GM12878 (cell line): ENCODE measurements at regions not wholly inside any gene's neighbourhood (a gene's known extent, or its start where the extent isn't known, plus 50 kb on each side); places are given as distances from the start of the nearest gene placed in this dataset.

Source experiments
- ATAC-seq: fragments of 200-7000 bp; cut with Tn5 transposase; 3 replicates; pipeline ENCODE4 v1.9.1; 2020; ENCODE audit warnings: mild to moderate bottlenecking, moderate library complexity
- BruUV-seq: library from RNA; stranded (reverse); fragments of 400-500 nt; replicated peaks from 2 replicates; lab custom pipeline; 2021; lab: Mats Ljungman, UMichigan
- CTCF ChIA-PET: fragments of 300-600 bp; sonication (Branson Sonifier 250); formaldehyde crosslinking; extraction: SDS; loops from one replicate; lab custom pipeline; 2021; ENCODE audit warnings: inconsistent platforms; lab: Yijun Ruan, JAX
- POLR2A ChIA-PET: fragments of 350-600 bp; formaldehyde crosslinking; extraction: SDS; loops from one replicate; lab custom pipeline; 2021; ENCODE audit warnings: inconsistent platforms; lab: Charles Lee
- RAD21 ChIA-PET: fragments of 300-600 bp; sonication (Branson Sonifier 250); formaldehyde crosslinking; loops from one replicate; lab custom pipeline; 2023; ENCODE audit warnings: antibody characterized with exemption; ENCODE audit not compliant: unreplicated experiment; lab: Charles Lee
- SMC1A ChIA-PET: fragments of 300-600 bp; sonication (Branson Sonifier 250); formaldehyde crosslinking; loops from one replicate; lab custom pipeline; 2023; ENCODE audit not compliant: unreplicated experiment, uncharacterized antibody; lab: Charles Lee
- DNase-seq: peaks from one replicate; pipeline ENCODE4 v3.0.0-alpha.2; 2011; ENCODE audit warnings: low read depth, low spot score
- FAIRE-seq: peaks from 3 replicates; lab custom pipeline; 2011; peaks lifted over from hg19 to GRCh38; lab: Jason Lieb, UNC
- H2AFZ ChIP-seq: 2 replicates; pipeline ENCODE4 v1.6.0; 2011; ENCODE audit warnings: low read depth, low read length, control low read depth; ENCODE audit not compliant: control insufficient read depth
- H3K27ac ChIP-seq: 2 replicates; pipeline ENCODE4 v1.5.1; 2011; ENCODE audit warnings: control low read depth; ENCODE audit not compliant: control insufficient read depth, insufficient read depth
- H3K27me3 ChIP-seq, 2 experiments: replicated peaks in 1 of 2; 2 replicates each; pipeline versions ENCODE4 v1.6.0 to v1.6.1; 2011; ENCODE audit warnings: low read length in 1 of 2; ENCODE audit not compliant: control insufficient read depth in 2 of 2, insufficient read depth in 2 of 2
- H3K36me3 ChIP-seq, 2 experiments: 2 replicates each; pipeline ENCODE4 v1.5.1; 2011; ENCODE audit warnings: low read length in 1 of 2; ENCODE audit not compliant: control insufficient read depth in 2 of 2, insufficient read depth in 2 of 2
- H3K4me1 ChIP-seq: 2 replicates; pipeline ENCODE4 v1.6.1; 2011; ENCODE audit warnings: mild to moderate bottlenecking, low read length, moderate library complexity, mixed read lengths; ENCODE audit not compliant: control insufficient read depth, insufficient read depth
- H3K4me2 ChIP-seq: 2 replicates; pipeline ENCODE4 v1.6.0; 2011; ENCODE audit warnings: control low read depth; ENCODE audit not compliant: control insufficient read depth, insufficient read depth
- H3K4me3 ChIP-seq: fragments of 200-600 bp; sonication (generic); 2 replicates; pipeline ENCODE4 v1.5.1; 2016
- H3K79me2 ChIP-seq: 2 replicates; pipeline ENCODE4 v1.6.0; 2011; ENCODE audit warnings: low read length; ENCODE audit not compliant: control insufficient read depth, insufficient read depth
- H3K9ac ChIP-seq: 2 replicates; pipeline ENCODE4 v1.8.0; 2011; ENCODE audit warnings: low read length, control low read depth, mixed read lengths; ENCODE audit not compliant: control insufficient read depth, insufficient read depth
- H3K9me3 ChIP-seq: replicated peaks from 3 replicates; pipeline ENCODE4 v1.5.1; 2011; ENCODE audit warnings: mild to moderate bottlenecking, low read length; ENCODE audit not compliant: control insufficient read depth, insufficient read depth
- H4K20me1 ChIP-seq: 2 replicates; pipeline ENCODE4 v1.6.0; 2011; ENCODE audit not compliant: control insufficient read depth, insufficient read depth
- BHLHE40 ChIP-seq, 2 experiments: fragments of 450-650 bp in 1 of 2; IDR thresholded peaks; 2 replicates each; pipeline ENCODE4 v1.6.1; 2011 to 2017; ENCODE audit warnings: low read depth in 2 of 2, borderline replicate concordance in 1 of 2, improper control_type of control experiment in 1 of 2, low read length in 1 of 2, mild to moderate bottlenecking in 1 of 2
- CUX1 ChIP-seq: IDR thresholded peaks from 2 replicates; pipeline ENCODE4 v1.6.1; 2012; ENCODE audit warnings: improper control_type of control experiment, low read depth, low read length; ENCODE audit not compliant: insufficient replicate concordance
- FOXM1 ChIP-seq: IDR thresholded peaks from 2 replicates; pipeline ENCODE4 v1.6.1; 2012; ENCODE audit warnings: low read depth, mild to moderate bottlenecking, inconsistent platforms, low read length, moderate library complexity
- GATAD2B ChIP-seq: fragments of 450-650 bp; conservative IDR thresholded peaks from 2 replicates; pipeline ENCODE4 v1.6.1; 2017; ENCODE audit warnings: low read depth, mild to moderate bottlenecking, moderate library complexity
- MTA2 ChIP-seq: fragments of 450-650 bp; IDR thresholded peaks from 2 replicates; pipeline ENCODE4 v1.6.1; 2016; ENCODE audit warnings: low read depth, mild to moderate bottlenecking, moderate library complexity
- MYC ChIP-seq: IDR thresholded peaks from 2 replicates; pipeline ENCODE4 v1.6.1; 2011; ENCODE audit warnings: mild to moderate bottlenecking, low read length, moderate library complexity, inconsistent platforms; ENCODE audit not compliant: insufficient read depth, insufficient replicate concordance, insufficient read length, severe bottlenecking
- NBN ChIP-seq: fragments of 450-650 bp; IDR thresholded peaks from 2 replicates; pipeline ENCODE4 v1.6.1; 2016
- SMAD5 ChIP-seq: IDR thresholded peaks from 2 replicates; pipeline ENCODE4 v1.6.1; 2016; ENCODE audit warnings: antibody characterized with exemption, low read depth
- SREBF1 ChIP-seq: IDR thresholded peaks from 2 replicates; pipeline ENCODE4 v1.6.1; 2012; ENCODE audit warnings: mild to moderate bottlenecking, low read length
- YBX1 ChIP-seq: fragments of 450-650 bp; IDR thresholded peaks from 2 replicates; pipeline ENCODE4 v1.6.1; 2016; ENCODE audit warnings: antibody characterized with exemption
- YY1 ChIP-seq: IDR thresholded peaks from 2 replicates; pipeline ENCODE4 v1.6.1; 2011; ENCODE audit warnings: low read depth, mild to moderate bottlenecking, low read length
- WGBS: methylation state at CpG from one replicate; pipeline ENCODE4 v1.1.6; 2016; ENCODE audit warnings: low lambda C conversion rate; ENCODE audit not compliant: insufficient replicate concordance, insufficient coverage; ENCODE audit errors: missing lambda C conversion rate; 5-methylcytosine and 5-hydroxymethylcytosine counted together
- in situ Hi-C: fragments of 300-500 bp; cut with MboI; formaldehyde crosslinking; loops from 9 replicates; pipeline ENCODE4 v1.14.3; 2018; ENCODE audit warnings: mixed read lengths
- intact Hi-C: fragments of 100-400 bp; cut with micrococcal nuclease; formaldehyde crosslinking; loops from one replicate; pipeline ENCODE4 v1.14.2; 2022; ENCODE audit not compliant: unreplicated experiment
- TF ChIP-seq, protein P1 (sequence below): IDR thresholded peaks from 2 replicates; pipeline ENCODE4 v1.6.1; 2012; ENCODE audit warnings: mild to moderate bottlenecking, low read depth, low read length
- TF ChIP-seq, protein P2 (sequence below): fragments of 450-650 bp; IDR thresholded peaks from 2 replicates; pipeline ENCODE4 v1.6.1; 2017; ENCODE audit warnings: mild to moderate bottlenecking, moderate library complexity

- no peaks in the 10 kb centered on the region for H3K27me3 ChIP-seq
- H3K4me1 ChIP-seq, result no peaks in the 10 kb centered on the region
- H3K27ac ChIP-seq, result no peak overlapping the region
- intact Hi-C loops, result no loop called here
- H3K4me3 ChIP-seq, result no peak overlapping the region
- no TSS peak for BruUV-seq
- H3K36me3 ChIP-seq, result no peaks in the 10 kb centered on the region
- CTCF ChIA-PET, result no interaction called here
- H3K9me3 ChIP-seq, result no peaks in the 10 kb centered on the region
- in situ Hi-C loops, result no loop called here
- WGBS, result 48% methylated on average over 1 of the region's 1 CpG
- FAIRE-seq, result no peak
- H4K20me1 ChIP-seq, result no peaks in the 10 kb centered on the region
- no peak overlapping the region for H3K4me2 ChIP-seq
- H3K79me2 ChIP-seq, result no peaks in the 10 kb centered on the region
- POLR2A ChIA-PET, result no interaction called here
- no peak for ATAC-seq
- no peak overlapping the region for H3K9ac ChIP-seq
- no peak overlapping the region for H2AFZ ChIP-seq
- SMC1A ChIA-PET, result no interaction called here
- RAD21 ChIA-PET, result no interaction called here
- no peak for DNase-seq
- no peak for TF ChIP-seq FOXM1
- no peak for TF ChIP-seq BHLHE40 (IDR thresholded peaks at IDR 0.05; ENCODE audit: borderline replicate concordance in 1 of 2, low read depth in 2 of 2, low read length in 1 of 2)
- TF ChIP-seq YBX1, result no peak
- TF ChIP-seq GATAD2B, result no peak
- TF ChIP-seq SMAD5, result no peak
- TF ChIP-seq, protein P1, sequence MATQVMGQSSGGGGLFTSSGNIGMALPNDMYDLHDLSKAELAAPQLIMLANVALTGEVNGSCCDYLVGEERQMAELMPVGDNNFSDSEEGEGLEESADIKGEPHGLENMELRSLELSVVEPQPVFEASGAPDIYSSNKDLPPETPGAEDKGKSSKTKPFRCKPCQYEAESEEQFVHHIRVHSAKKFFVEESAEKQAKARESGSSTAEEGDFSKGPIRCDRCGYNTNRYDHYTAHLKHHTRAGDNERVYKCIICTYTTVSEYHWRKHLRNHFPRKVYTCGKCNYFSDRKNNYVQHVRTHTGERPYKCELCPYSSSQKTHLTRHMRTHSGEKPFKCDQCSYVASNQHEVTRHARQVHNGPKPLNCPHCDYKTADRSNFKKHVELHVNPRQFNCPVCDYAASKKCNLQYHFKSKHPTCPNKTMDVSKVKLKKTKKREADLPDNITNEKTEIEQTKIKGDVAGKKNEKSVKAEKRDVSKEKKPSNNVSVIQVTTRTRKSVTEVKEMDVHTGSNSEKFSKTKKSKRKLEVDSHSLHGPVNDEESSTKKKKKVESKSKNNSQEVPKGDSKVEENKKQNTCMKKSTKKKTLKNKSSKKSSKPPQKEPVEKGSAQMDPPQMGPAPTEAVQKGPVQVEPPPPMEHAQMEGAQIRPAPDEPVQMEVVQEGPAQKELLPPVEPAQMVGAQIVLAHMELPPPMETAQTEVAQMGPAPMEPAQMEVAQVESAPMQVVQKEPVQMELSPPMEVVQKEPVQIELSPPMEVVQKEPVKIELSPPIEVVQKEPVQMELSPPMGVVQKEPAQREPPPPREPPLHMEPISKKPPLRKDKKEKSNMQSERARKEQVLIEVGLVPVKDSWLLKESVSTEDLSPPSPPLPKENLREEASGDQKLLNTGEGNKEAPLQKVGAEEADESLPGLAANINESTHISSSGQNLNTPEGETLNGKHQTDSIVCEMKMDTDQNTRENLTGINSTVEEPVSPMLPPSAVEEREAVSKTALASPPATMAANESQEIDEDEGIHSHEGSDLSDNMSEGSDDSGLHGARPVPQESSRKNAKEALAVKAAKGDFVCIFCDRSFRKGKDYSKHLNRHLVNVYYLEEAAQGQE, result no peak
- no peak for TF ChIP-seq NBN
- TF ChIP-seq, protein P2, sequence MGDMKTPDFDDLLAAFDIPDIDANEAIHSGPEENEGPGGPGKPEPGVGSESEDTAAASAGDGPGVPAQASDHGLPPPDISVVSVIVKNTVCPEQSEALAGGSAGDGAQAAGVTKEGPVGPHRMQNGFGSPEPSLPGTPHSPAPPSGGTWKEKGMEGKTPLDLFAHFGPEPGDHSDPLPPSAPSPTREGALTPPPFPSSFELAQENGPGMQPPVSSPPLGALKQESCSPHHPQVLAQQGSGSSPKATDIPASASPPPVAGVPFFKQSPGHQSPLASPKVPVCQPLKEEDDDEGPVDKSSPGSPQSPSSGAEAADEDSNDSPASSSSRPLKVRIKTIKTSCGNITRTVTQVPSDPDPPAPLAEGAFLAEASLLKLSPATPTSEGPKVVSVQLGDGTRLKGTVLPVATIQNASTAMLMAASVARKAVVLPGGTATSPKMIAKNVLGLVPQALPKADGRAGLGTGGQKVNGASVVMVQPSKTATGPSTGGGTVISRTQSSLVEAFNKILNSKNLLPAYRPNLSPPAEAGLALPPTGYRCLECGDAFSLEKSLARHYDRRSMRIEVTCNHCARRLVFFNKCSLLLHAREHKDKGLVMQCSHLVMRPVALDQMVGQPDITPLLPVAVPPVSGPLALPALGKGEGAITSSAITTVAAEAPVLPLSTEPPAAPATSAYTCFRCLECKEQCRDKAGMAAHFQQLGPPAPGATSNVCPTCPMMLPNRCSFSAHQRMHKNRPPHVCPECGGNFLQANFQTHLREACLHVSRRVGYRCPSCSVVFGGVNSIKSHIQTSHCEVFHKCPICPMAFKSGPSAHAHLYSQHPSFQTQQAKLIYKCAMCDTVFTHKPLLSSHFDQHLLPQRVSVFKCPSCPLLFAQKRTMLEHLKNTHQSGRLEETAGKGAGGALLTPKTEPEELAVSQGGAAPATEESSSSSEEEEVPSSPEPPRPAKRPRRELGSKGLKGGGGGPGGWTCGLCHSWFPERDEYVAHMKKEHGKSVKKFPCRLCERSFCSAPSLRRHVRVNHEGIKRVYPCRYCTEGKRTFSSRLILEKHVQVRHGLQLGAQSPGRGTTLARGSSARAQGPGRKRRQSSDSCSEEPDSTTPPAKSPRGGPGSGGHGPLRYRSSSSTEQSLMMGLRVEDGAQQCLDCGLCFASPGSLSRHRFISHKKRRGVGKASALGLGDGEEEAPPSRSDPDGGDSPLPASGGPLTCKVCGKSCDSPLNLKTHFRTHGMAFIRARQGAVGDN, result no peak
- TF ChIP-seq SREBF1, result no peak
- no peak for TF ChIP-seq MTA2
- TF ChIP-seq YY1, result no peak
- TF ChIP-seq MYC, result no peak
- no peak for TF ChIP-seq CUX1
Measured at GRCh38 chr12:59934486-59934885, 338.7 kb downstream of the SLC16A7 start.
